ENCODE measurements at regions not wholly inside any gene's neighbourhood (a gene's known extent, or its start where the extent isn't known, plus 50 kb on each side); places are given as distances from the start of the nearest gene placed in this dataset.

GRCh38 chr12:116403546-116403945 lies 126.1 kb upstream of the MED13L start:
- TF ChIP-seq, protein P1, sequence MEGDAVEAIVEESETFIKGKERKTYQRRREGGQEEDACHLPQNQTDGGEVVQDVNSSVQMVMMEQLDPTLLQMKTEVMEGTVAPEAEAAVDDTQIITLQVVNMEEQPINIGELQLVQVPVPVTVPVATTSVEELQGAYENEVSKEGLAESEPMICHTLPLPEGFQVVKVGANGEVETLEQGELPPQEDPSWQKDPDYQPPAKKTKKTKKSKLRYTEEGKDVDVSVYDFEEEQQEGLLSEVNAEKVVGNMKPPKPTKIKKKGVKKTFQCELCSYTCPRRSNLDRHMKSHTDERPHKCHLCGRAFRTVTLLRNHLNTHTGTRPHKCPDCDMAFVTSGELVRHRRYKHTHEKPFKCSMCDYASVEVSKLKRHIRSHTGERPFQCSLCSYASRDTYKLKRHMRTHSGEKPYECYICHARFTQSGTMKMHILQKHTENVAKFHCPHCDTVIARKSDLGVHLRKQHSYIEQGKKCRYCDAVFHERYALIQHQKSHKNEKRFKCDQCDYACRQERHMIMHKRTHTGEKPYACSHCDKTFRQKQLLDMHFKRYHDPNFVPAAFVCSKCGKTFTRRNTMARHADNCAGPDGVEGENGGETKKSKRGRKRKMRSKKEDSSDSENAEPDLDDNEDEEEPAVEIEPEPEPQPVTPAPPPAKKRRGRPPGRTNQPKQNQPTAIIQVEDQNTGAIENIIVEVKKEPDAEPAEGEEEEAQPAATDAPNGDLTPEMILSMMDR (IDR thresholded peaks at IDR 0.05; ENCODE audit: borderline replicate concordance, insufficient read depth, low read depth, low read length) = no peak
- H3K4me3 ChIP-seq (ENCODE audit: low read depth, low read length) = no peak overlapping the region

- TF ChIP-seq, protein P1 (IDR thresholded peaks at IDR 0.05; ENCODE audit: borderline replicate concordance, insufficient read depth, low read depth, low read length) = no peak
- no peak overlapping the region for H3K4me3 ChIP-seq (ENCODE audit: low read depth, low read length)
Observed at GRCh38 chr12:116404247-116404646, 126.8 kb upstream of the MED13L start.

DNA sequence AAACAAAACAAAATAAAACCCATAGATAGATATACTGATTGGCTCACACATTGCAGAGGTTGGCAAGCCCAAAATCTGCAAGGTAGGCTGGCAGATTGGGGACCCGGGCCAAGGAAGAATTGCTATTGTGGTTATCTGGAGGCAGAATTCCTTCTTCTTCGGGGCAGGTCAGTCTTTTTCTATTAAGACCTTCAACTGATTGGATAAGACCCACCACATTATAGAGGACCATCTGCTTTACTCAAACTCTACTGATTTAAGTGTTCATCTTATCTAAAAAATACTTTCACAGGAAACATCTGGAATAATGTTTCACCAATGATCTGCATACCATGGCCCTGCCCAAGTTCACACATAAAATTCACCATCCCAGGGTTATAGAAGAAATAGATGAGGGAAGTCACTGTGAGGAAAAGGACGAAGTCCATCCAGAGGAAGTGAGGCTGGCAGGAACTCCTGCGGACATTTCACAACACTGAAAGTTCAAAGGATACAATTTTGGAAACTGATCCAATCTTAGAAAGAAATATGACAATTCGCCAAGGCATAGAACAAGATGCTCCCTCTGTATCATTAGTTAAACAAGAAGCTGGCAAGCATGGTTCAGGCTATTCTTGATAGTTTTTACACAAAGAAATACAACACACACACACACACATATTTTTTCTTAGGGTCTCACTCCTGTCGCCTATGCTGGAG lies 127.6 kb upstream of the MED13L start:
- no peak overlapping the region for H3K4me3 ChIP-seq (ENCODE audit: low read depth, low read length)
- TF ChIP-seq, protein P1 (IDR thresholded peaks at IDR 0.05; ENCODE audit: borderline replicate concordance, insufficient read depth, low read depth, low read length) = no peak

DNA sequence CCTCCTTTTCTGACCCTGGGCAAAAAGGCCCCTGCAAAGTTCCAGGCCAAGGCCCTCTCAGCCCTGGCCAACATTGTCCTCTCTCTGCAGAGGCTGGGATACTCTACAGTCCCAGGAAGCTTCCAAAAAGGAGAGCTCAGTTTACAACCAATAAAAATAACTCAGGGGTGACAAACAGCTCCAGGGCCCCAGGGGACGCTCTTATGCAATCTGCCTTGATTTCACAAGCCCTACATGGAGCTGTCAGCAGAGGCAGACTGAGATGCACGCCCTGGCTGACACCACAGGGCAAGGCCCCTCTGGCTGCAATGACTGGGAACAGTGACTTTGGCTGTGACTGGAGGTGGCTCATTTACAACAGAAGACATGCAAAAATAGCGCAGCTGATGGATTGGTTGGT lies 129.0 kb upstream of the MED13L start:
- TF ChIP-seq, protein P1 (IDR thresholded peaks at IDR 0.05; ENCODE audit: borderline replicate concordance, insufficient read depth, low read depth, low read length) = no peak
- no peak overlapping the region for H3K4me3 ChIP-seq (ENCODE audit: low read depth, low read length)

DNA sequence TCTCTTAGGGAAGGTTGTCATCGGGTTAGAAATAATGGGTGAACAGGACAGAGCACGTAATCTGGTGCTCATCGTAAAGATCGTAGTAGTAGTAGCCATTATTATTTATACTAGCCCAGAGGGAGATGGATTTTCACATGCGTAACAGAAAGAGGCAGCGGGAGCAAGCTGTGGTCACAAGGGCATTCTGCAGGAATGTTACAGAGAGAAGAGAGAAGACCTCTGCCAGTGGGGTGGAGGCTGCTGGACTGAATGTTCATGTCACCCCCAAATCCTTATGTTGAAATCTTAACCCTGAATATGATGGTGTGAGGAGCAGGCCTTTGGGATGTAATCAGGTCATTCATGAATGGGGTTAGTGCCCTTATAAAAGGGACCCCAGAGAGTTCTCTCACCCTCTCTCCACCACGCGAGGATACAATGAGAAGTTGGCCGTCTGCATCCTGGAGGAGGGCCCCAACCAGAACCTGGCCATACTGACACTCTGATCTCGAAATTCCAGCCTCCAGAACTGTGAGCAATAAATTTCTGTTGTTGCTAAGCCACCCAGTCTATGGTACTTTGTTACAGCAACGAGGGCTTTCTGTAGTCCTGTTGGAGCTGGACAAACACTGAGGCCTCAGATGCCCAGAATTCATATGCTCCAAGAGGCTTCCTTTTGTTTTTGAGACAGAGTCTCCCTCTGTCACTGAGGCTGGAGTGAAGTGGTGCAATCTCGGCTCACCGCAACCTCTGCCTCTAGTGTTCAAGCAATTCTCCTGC lies 131.2 kb upstream of the MED13L start:
- TF ChIP-seq, protein P1 (IDR thresholded peaks at IDR 0.05; ENCODE audit: borderline replicate concordance, insufficient read depth, low read depth, low read length) = no peak
- no peak overlapping the region for H3K4me3 ChIP-seq (ENCODE audit: low read depth, low read length)

GRCh38 chr12:116411977-116412376 lies 134.5 kb upstream of the MED13L start:
- no peak overlapping the region for H3K4me3 ChIP-seq (ENCODE audit: low read depth, low read length)
- TF ChIP-seq, protein P1 (IDR thresholded peaks at IDR 0.05; ENCODE audit: borderline replicate concordance, insufficient read depth, low read depth, low read length) = no peak

DNA sequence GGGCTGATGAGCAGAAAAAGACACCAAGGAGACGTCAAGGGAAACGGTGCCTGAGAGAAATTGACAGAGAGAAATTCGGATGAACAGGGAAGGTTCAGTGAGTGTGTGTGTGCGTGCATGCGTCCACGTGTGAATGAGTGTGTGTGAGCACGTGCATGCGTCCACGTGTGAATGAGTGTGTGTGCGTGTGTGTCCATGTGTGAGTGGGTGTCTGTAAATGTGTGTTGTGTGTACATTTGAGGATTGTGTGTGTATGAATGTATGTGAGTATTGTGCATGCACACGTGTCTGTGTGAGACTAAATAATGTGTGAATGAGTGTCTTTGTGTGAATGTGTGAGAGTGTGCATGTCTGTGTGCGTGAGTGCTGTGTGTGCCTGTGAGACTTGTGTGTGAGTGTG lies 137.4 kb upstream of the MED13L start:
- TF ChIP-seq, protein P1 (IDR thresholded peaks at IDR 0.05; ENCODE audit: borderline replicate concordance, insufficient read depth, low read depth, low read length) = no peak
- no peak overlapping the region for H3K4me3 ChIP-seq (ENCODE audit: low read depth, low read length)

Measured in GM12875 (cell line).